Smooth muscle cell (in vitro differentiated cells): ENCODE measurements at regions not wholly inside any gene's neighbourhood (a gene's known extent, or its start where the extent isn't known, plus 50 kb on each side); places are given as distances from the start of the nearest gene placed in this dataset.

Experiments used
- DNase-seq: peaks from one replicate; lab custom pipeline; 2025; ENCODE audit not compliant: unreplicated experiment; lab: John Stamatoyannopoulos, UW
- H2AFZ ChIP-seq: fragments of 200-600 bp; sonication (generic); 2 replicates; pipeline ENCODE4 v1.6.0; 2016; ENCODE audit warnings: antibody characterized with exemption, low read depth, mild to moderate bottlenecking
- H3F3A ChIP-seq: fragments of 200-600 bp; sonication (generic); 2 replicates; pipeline ENCODE4 v1.6.0; 2017; ENCODE audit warnings: antibody characterized with exemption, low read depth
- H3K27ac ChIP-seq: fragments of 200-600 bp; sonication (generic); 2 replicates; pipeline ENCODE4 v1.5.1; 2016; ENCODE audit warnings: low read depth, mild to moderate bottlenecking
- H3K27me3 ChIP-seq: fragments of 200-600 bp; sonication (generic); 2 replicates; pipeline ENCODE4 v1.6.1; 2016; ENCODE audit warnings: low read depth, mild to moderate bottlenecking
- H3K36me3 ChIP-seq: fragments of 200-600 bp; sonication (generic); 2 replicates; pipeline ENCODE4 v1.5.1; 2016; ENCODE audit warnings: low read depth
- H3K4me1 ChIP-seq: fragments of 200-600 bp; sonication (generic); 2 replicates; pipeline ENCODE4 v1.5.1; 2016; ENCODE audit warnings: low read depth
- H3K4me2 ChIP-seq: fragments of 200-600 bp; sonication (generic); 2 replicates; pipeline ENCODE4 v1.6.0; 2016; ENCODE audit warnings: mild to moderate bottlenecking
- H3K4me3 ChIP-seq: fragments of 200-600 bp; sonication (generic); 2 replicates; pipeline ENCODE4 v1.5.1; 2016; ENCODE audit warnings: mild to moderate bottlenecking
- H3K79me2 ChIP-seq: fragments of 200-600 bp; sonication (generic); 2 replicates; pipeline ENCODE4 v1.6.0; 2016; ENCODE audit warnings: low read depth, mild to moderate bottlenecking
- H3K9ac ChIP-seq: fragments of 200-600 bp; sonication (generic); 2 replicates; pipeline ENCODE4 v1.6.0; 2016; ENCODE audit warnings: low read depth
- H3K9me3 ChIP-seq: fragments of 200-600 bp; sonication (generic); replicated peaks from 2 replicates; pipeline ENCODE4 v1.5.1; 2016; ENCODE audit warnings: low read depth
- H4K20me1 ChIP-seq: fragments of 200-600 bp; sonication (generic); 2 replicates; pipeline ENCODE4 v1.6.0; 2016; ENCODE audit warnings: low read depth
- CTCF ChIP-seq: fragments of 200-600 bp; sonication (generic); IDR thresholded peaks from 2 replicates; pipeline ENCODE4 v1.5.1; 2017; ENCODE audit warnings: borderline replicate concordance, mild to moderate bottlenecking, antibody characterized with exemption; ENCODE audit not compliant: insufficient read depth, poor library complexity, severe bottlenecking
- WGBS: methylation state at CpG from one replicate; pipeline ENCODE4 v1.1.7; 2016; ENCODE audit warnings: low lambda C conversion rate; 5-methylcytosine and 5-hydroxymethylcytosine counted together

GRCh38 chr6:165059032-165059431 is 250.4 kb downstream of the C6orf118 start:
- Histone ChIP-seq H3K4me1 (no peaks in the 10 kb centered on the region), H3F3A (no peaks in the 10 kb centered on the region), H3K4me3 (no peak overlapping the region), H2AFZ (no peak overlapping the region), H3K9ac (no peak overlapping the region), H4K20me1 (no peaks in the 10 kb centered on the region), H3K9me3 (no peaks in the 10 kb centered on the region), H3K27me3 (no peaks in the 10 kb centered on the region), H3K4me2 (no peak overlapping the region), H3K79me2 (no peaks in the 10 kb centered on the region), H3K36me3 (no peaks in the 10 kb centered on the region), H3K27ac (no peak overlapping the region)
- no peak for TF ChIP-seq CTCF
- no peak for DNase-seq
- WGBS, result 97% methylated on average over 3 of the region's 3 CpGs

GRCh38 chr6:165056292-165056691 is 253.1 kb downstream of the C6orf118 start:
- Histone ChIP-seq H3F3A (no peaks in the 10 kb centered on the region), H3K36me3 (no peaks in the 10 kb centered on the region), H3K27ac (no peak overlapping the region), H4K20me1 (no peaks in the 10 kb centered on the region), H3K9ac (no peak overlapping the region), H3K27me3 (no peaks in the 10 kb centered on the region), H2AFZ (no peak overlapping the region), H3K4me1 (no peaks in the 10 kb centered on the region), H3K9me3 (no peaks in the 10 kb centered on the region), H3K79me2 (no peaks in the 10 kb centered on the region), H3K4me2 (no peak overlapping the region), H3K4me3 (no peak overlapping the region)
- DNase-seq, result no peak
- no peak for TF ChIP-seq CTCF
- 91% methylated on average over 11 of the region's 11 CpGs for WGBS

DNA sequence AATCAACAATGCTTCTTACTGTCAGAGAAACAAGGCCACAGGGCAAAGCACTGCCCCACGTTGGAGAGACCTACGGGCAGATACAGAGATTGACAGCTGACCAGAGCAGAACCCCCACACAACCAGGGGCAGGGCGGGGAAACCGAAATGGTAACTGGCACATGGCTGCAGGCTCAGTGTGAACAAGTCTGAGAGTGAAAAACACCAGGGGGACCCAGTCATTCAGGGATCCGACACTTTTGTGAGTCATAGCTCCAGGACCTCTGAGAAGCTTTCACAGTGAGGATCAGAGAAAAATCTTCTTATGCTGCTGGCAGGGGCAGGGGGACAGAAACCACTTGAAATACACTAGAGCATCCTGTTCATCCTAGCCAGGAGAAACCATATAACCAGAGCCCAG is 254.2 kb downstream of the C6orf118 start:
- 47% methylated on average over 5 of the region's 5 CpGs for WGBS
- Histone ChIP-seq H3K4me3 (no peak overlapping the region), H3F3A (no peaks in the 10 kb centered on the region), H3K27me3 (no peaks in the 10 kb centered on the region), H4K20me1 (no peaks in the 10 kb centered on the region), H3K9ac (no peak overlapping the region), H3K36me3 (no peaks in the 10 kb centered on the region), H3K79me2 (no peaks in the 10 kb centered on the region), H3K27ac (no peak overlapping the region), H3K4me2 (no peak overlapping the region), H3K9me3 (no peaks in the 10 kb centered on the region), H3K4me1 (no peaks in the 10 kb centered on the region), H2AFZ (no peak overlapping the region)
- peak; percentile 31 for TF ChIP-seq CTCF
- DNase-seq, result no peak

DNA sequence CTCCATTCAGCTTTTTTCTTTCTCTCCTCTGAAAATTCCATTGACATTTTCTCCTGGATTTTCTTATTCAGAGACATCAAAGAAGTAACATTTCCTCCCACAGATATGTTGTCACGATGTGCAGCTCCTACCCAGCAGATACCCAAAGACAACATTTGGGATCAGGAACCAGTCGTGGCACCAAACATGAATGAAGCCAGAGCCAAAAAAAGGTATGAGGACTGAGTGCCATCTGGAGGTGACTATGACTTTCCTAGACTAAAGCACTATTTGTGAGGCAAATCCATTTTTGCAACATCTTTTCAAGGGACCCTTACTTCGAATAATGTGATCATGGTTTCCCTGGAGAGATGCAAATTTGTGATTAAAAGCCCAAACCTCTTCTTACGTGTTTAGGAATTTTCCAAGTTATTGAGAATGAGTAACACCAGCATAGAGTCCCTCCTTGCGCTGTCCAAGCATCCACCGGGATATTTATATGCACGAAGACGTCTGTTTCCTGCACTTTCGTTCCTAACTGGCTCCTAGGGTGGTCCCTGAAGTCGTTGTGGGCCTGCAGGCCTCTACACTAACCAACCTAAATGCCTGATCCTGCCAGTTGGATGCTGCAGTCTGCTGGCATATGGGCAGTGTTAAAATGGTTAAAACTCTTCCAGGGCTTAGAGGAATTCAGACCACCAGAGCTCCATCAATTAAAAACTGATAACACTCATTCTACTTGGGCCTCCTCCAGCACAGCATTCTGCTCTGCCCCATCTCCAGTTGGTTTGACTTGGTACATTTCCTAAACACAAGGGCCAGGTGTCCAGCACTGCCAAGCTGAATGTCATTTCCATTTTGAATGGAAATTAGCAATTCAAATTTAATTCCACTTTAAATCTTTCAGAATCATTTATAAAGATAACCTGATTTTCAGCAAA is 256.6 kb downstream of the C6orf118 start:
- Histone ChIP-seq H2AFZ (no peak overlapping the region), H3K4me2 (no peak overlapping the region), H3K36me3 (no peaks in the 10 kb centered on the region), H3F3A (no peaks in the 10 kb centered on the region), H3K4me1 (no peaks in the 10 kb centered on the region), H3K27ac (no peak overlapping the region), H3K79me2 (no peaks in the 10 kb centered on the region), H3K9ac (no peak overlapping the region), H3K27me3 (no peaks in the 10 kb centered on the region), H3K9me3 (no peaks in the 10 kb centered on the region), H4K20me1 (no peaks in the 10 kb centered on the region), H3K4me3 (no peak overlapping the region)
- no peak for DNase-seq
- WGBS, result 90% methylated on average over 10 of the region's 10 CpGs
- TF ChIP-seq CTCF, result no peak
